HG03066 (cell line): ENCODE measurements at regions not wholly inside any gene's neighbourhood (a gene's known extent, or its start where the extent isn't known, plus 50 kb on each side); places are given as distances from the start of the nearest gene placed in this dataset.
"Not testable (repeated sequence)": the region's sequence is repeated elsewhere in the genome, so short reads cannot be mapped to it uniquely, and the experiment has no call there.

Experiments
- ATAC-seq: cut with Tn5 transposase; IDR thresholded peaks from one replicate; pipeline ENCODE4 v1.9.1; 2021; ENCODE audit warnings: low read depth; ENCODE audit not compliant: unreplicated experiment

- ATAC-seq: no peak
These were observed 511.8 kb downstream of the TRAM1L1 start for GRCh38 chr4:116573540-116573939.

GRCh38 chr4:116561768-116562167, 523.6 kb downstream of the TRAM1L1 start:
- ATAC-seq: no peak

GRCh38 chr4:116551806-116552205, 533.6 kb downstream of the TRAM1L1 start:
- ATAC-seq: no peak

- no peak for ATAC-seq
These were observed 537.7 kb downstream of the TRAM1L1 start for GRCh38 chr4:116547632-116548031.

GRCh38 chr4:116546759-116547158, 538.6 kb downstream of the TRAM1L1 start:
- no peak for ATAC-seq

- no peak for ATAC-seq
These were observed 540.4 kb downstream of the TRAM1L1 start for GRCh38 chr4:116544946-116545345.

GRCh38 chr4:116539744-116540143, 545.6 kb downstream of the TRAM1L1 start:
- ATAC-seq: no peak

- ATAC-seq: no peak
These were observed 547.5 kb downstream of the TRAM1L1 start for GRCh38 chr4:116537828-116538227.

GRCh38 chr4:116536024-116536423, 549.4 kb downstream of the TRAM1L1 start:
- not testable (repeated sequence) for ATAC-seq

- no peak for ATAC-seq
These were observed 553.5 kb downstream of the TRAM1L1 start for GRCh38 chr4:116531870-116532269.

- no peak for ATAC-seq
These were observed 554.4 kb downstream of the TRAM1L1 start for GRCh38 chr4:116531026-116531425.

GRCh38 chr4:116530048-116530447, 555.3 kb downstream of the TRAM1L1 start:
- ATAC-seq: no peak

- ATAC-seq: no peak
These were observed 556.2 kb downstream of the TRAM1L1 start for GRCh38 chr4:116529129-116529528.

- ATAC-seq: no peak
These were observed 562.5 kb downstream of the TRAM1L1 start for GRCh38 chr4:116522922-116523321.

- no peak for ATAC-seq
These were observed 564.5 kb downstream of the TRAM1L1 start for GRCh38 chr4:116520886-116521285.

GRCh38 chr4:116516711-116517110, 568.7 kb downstream of the TRAM1L1 start:
- ATAC-seq: no peak

GRCh38 chr4:116515959-116516358, 569.4 kb downstream of the TRAM1L1 start:
- ATAC-seq: no peak

GRCh38 chr4:116512552-116512951, 572.8 kb downstream of the TRAM1L1 start:
- ATAC-seq: no peak

- ATAC-seq: no peak
These were observed 583.4 kb downstream of the TRAM1L1 start for GRCh38 chr4:116501954-116502353.

GRCh38 chr4:116500225-116500624, 585.2 kb downstream of the TRAM1L1 start:
- ATAC-seq: no peak

GRCh38 chr4:116489739-116490138, 595.6 kb downstream of the TRAM1L1 start:
- ATAC-seq: no peak

GRCh38 chr4:116486401-116486800, 599.0 kb downstream of the TRAM1L1 start:
- no peak for ATAC-seq

GRCh38 chr4:116480546-116480945, 604.8 kb downstream of the TRAM1L1 start:
- ATAC-seq: no peak
